Activated T-helper 9 cell treated with anti-CD3 and anti-CD28 coated beads, Interleukin-2, amount 50 U/mL, for 16 hours (primary cell): ENCODE measurements at regions not wholly inside any gene's neighbourhood (a gene's known extent, or its start where the extent isn't known, plus 50 kb on each side); places are given as distances from the start of the nearest gene placed in this dataset.

Experiments used
- DNase-seq: peaks from one replicate; pipeline ENCODE4 v3.0.0-alpha.2; 2020; ENCODE audit warnings: low read depth

DNA sequence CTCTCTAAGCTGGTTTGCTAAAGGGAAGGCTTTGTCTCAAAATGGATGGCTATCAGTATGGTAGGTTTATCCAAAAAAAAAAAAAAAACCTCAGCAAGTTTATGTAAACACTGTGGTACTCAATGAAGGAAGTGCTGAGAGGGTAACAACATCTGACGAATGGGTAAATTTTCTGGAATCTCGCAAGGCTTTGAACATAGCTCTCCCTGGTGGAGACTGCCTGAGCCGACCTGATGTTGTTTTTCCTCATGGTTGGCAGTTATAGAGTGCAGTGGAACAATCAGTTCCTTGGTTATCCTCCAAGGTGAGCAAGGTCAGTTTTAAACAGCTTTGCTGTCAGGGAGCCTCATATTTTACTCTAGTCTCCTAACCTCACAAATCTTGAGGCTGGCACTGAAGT lies 94.6 kb downstream of the ZPLD1 start:
- DNase-seq = no peak

DNA sequence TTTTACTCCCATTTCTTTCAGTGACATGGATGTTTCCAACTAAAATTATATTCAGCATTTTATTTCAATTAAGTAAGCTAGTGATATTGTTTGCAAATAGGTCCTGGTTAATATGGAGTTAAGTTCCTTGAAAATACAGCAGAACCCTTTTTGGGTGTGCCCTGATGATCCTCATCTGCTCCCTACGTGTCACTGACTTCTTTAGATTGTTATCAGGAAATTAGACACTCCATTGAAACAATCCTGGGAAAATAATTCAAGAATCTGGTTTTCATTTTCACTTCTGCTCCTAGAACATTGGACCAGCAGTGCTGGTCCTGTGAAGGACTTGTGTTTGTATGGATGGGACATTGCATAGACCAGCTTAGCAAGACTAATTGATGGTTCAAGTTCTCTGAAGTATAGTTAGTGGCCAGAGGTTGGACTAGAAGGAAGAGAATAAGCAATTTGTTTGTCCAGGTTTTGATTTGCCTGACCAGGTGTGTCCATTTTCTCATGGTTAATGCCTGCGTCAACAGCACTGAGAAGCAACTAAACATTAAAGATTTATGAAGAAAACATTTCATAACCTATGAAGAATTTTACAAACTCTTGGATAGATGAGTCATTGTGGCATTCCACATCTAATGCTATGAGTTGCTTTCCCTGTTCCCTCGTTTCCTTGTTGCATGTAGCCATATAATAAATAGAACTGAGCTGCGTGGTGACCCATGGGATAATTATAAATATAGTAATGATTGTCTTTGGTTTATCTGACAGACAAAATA lies 95.8 kb downstream of the ZPLD1 start:
- DNase-seq = no peak

GRCh38 chr3:102531686-102532085 lies 96.9 kb downstream of the ZPLD1 start:
- DNase-seq = no peak

DNA sequence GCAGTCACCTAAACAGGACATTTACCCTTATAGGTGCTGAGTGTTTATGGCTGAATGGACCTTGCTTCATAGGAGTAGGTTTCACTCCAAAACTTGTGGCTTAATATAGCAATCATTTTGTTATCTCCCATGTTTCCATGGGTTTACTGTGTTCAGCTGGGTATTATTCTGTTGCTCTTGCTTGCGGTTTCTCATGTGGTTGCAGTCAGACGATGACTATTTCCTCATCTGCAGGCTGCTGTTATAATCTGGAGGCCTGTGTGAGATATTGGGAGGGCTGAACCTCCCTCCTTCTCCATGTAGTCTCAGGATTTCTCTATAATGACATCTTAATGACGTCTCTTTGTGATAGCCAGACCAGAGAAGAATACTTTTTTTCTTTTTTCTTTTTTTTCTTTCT lies 98.1 kb downstream of the ZPLD1 start:
- no peak for DNase-seq

GRCh38 chr3:102533784-102534183 lies 99.0 kb downstream of the ZPLD1 start:
- DNase-seq = no peak

- DNase-seq = no peak
Observed at GRCh38 chr3:102536456-102536855, 101.6 kb downstream of the ZPLD1 start.

DNA sequence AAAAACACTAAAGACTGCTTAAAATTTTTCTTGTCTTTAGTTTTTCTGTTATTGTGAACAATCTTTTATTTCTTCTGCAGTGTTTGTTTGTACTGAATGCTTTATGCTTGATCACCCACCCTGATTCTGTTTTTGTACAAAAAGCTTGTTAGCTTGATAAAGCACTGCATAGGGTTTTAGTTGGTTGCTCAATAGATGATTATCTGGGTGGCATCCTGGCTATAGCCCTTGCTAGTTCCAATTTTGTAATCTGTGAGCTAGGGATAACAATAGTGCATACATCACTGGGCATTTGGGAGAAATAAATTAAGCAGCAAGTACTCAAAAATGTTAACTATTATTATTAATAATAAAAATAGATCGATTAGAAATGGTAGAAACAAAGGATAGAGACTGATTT lies 102.3 kb downstream of the ZPLD1 start:
- no peak for DNase-seq

DNA sequence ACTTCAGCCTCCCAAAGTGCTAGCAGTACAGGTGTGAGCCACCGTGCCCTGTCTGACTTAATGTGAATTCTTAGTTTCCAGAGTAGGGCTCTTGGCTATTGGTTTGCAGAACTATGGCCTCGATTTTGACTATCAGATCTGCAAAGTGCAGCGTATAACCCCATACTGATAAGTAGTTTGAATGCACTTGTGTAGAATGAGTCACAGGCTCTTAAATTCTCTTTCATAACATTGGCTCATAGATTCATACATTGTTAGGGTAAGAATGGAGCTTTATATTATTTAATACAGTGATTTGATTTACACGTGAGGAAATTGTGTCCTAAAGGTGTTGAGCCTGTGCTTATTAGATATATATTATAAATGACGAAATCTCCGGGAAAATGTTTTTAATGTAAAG lies 109.9 kb downstream of the ZPLD1 start:
- DNase-seq = no peak

DNA sequence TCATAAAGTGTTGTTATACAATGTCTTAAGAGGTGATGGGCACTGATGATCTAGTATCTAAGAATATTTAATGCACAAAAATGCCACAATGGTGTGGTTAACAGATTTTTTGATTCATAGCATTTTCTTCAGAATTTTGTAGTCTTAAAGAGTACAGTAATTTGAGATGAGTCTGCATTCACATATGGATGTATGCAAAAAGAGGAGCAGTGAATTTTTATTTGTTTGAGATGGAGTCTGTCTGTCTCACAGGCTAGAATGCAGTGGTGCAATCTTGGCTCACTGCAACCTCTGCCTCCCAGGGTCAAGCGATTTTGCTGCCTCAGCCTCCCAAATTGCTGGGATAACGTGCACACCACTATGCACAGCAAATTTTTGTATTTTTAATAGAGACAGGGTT lies 110.5 kb downstream of the ZPLD1 start:
- no peak for DNase-seq

DNA sequence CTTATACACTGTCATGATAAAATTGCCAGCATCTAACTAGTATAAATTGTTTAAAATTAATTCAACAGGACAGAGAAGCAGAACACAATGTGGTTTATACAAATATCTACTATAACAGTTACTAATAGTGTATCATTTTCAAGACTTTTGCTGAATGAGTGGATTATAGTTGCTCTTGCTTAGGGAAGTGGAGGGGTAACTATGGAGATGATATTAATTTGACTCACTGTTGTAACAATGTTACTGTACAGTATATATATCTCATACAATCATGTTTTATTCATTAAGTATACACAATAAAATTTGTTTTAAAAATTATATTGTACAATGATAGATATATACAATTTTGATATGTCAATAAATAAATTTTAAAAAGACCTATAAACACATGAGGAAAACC lies 119.1 kb downstream of the ZPLD1 start:
- no peak for DNase-seq

GRCh38 chr3:102570511-102570910 lies 135.7 kb downstream of the ZPLD1 start:
- no peak for DNase-seq

- DNase-seq = no peak
Observed at GRCh38 chr3:102571006-102571405, 136.2 kb downstream of the ZPLD1 start.

GRCh38 chr3:102571720-102572384 lies 137.0 kb downstream of the ZPLD1 start:
- DNase-seq = no peak

GRCh38 chr3:102573483-102574028 lies 138.7 kb downstream of the ZPLD1 start:
- no peak for DNase-seq

DNA sequence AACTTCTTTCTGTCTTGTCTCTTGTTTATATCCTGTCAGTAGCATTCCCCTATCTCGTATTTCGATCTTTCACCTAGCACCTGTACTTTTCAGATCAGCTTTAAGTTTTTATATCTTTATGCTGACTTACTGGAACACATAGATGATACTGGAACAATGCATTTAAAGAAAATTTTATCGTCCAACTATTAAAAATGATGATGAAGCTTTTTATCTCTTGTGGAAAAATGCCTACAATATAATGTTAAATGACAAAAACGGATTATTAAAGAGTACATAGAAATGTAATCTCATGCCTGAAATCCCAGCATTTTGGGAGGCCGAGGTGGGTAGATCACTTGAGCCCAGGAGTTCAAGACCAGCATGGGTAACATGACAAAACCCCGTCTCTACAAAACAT lies 139.5 kb downstream of the ZPLD1 start:
- no peak for DNase-seq

DNA sequence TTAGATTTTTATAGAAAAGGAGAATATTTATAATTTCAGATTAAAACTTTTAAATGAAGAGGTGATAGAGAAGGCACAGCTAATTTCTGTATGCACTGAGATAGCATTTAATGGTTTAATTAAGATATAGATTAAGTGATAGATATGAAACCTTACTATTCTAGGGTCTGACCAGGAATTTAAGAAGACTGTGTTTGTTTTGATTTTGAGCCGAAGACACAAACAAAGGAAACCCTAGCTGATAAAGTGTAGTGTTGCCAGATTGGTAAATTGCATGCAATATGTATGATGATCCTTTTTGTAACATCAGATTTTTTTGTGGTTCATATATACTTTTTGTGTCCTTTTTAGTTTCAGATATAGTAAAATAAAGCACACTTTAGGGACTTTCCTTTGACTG lies 141.8 kb downstream of the ZPLD1 start:
- DNase-seq = no peak

GRCh38 chr3:102577082-102577789 lies 142.4 kb downstream of the ZPLD1 start:
- DNase-seq = no peak

GRCh38 chr3:102580760-102581159 lies 145.9 kb downstream of the ZPLD1 start:
- no peak for DNase-seq

GRCh38 chr3:102586485-102586884 lies 151.7 kb downstream of the ZPLD1 start:
- DNase-seq = no peak

DNA sequence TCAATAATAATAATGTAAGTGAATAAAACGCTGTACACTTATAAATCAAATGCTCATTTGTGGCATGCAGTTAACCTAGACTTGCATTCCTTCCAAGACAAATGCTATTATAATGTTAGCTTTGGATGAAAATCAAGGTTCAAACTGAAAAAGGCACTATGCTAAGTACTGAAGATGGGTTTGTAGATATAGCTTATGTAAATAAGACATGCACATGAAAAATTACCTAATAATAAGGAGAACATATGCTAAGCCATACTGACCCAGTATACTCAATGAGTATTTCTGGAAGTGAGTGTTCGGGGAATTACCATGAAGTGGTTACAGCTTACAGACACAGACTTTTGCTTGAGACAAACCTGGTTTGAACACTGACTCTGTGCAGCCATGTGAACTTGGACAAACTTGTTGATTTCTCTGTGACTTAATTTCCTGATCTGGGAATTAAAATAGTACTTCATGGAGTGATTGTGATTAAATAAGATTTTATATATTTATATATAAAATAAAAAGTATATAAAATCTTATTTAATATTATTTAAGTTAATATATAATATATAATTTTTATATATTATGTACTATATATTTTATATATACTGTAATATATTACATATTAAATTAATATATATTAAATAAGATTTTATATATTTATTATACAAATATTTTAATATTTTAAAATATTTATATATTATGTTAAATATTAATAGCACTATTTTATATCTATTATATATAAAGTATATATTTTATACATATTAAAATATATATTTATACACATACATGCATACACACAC lies 159.2 kb downstream of the ZPLD1 start:
- no peak for DNase-seq

DNA sequence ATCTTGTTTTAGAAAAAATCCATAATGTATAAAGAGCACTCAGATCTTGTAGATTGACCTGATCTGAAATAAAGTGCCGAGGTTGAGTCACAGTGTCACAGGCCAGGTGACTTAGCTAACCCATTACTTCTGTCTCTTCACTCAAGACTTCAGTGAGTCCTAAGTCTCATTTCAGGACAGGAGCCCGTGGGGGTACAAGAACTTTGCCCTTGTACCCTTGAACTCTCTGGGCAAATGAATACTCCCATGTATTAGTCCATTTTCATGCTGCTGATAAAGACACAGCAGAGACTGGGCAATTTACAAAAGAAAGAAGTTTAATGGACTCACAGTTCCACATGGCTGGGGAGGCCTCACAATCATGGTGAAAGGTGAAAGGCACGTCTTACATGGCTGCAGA lies 160.2 kb downstream of the ZPLD1 start:
- no peak for DNase-seq
